NB4 (cell line): ENCODE measurements at regions not wholly inside any gene's neighbourhood (a gene's known extent, or its start where the extent isn't known, plus 50 kb on each side); places are given as distances from the start of the nearest gene placed in this dataset.

Experiments
- DNase-seq: peaks from one replicate; pipeline ENCODE4 v3.0.0; 2010; ENCODE audit warnings: low read depth
- H3K4me3 ChIP-seq: one replicate; pipeline ENCODE4 v1.5.1; 2011; ENCODE audit warnings: mild to moderate bottlenecking, low read depth, low read length, moderate library complexity
- MYC ChIP-seq: IDR thresholded peaks from 2 replicates; pipeline ENCODE4 v1.6.1; 2011; ENCODE audit warnings: low read depth, low read length
- POLR2A ChIP-seq: IDR thresholded peaks from 2 replicates; pipeline ENCODE4 v1.6.1; 2011; ENCODE audit warnings: mild to moderate bottlenecking; ENCODE audit not compliant: insufficient read length; ENCODE audit errors: extremely low read depth
- TF ChIP-seq, protein P1 (sequence below): IDR thresholded peaks from 2 replicates; pipeline ENCODE4 v1.6.1; 2011; ENCODE audit warnings: low read depth, low read length
- TF ChIP-seq, protein P2 (sequence below): IDR thresholded peaks from one replicate; pipeline ENCODE4 v1.5.1; 2012; ENCODE audit warnings: low read depth, low read length

DNA sequence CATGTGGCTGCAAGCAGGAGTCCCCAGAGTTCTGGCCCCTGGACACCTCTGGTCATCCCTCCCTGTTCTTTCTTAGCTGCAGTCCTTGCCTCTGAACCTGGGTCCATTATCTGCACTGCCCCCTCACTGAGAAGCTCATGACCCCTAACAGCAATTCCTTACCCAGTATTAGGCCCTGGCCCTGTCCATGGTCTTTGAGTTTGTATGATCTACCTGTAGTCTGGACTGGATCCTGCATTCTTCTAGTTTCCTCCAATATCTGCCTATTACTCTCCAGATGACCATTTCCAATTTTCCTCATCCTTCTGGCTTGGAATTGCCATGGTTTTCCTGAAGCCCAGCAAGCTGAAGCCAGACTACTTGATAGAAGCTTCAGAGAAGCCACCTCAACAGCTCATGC is 302.4 kb upstream of the HS6ST1 start:
- TF ChIP-seq POLR2A (no peak), MYC (no peak)
- TF ChIP-seq, protein P1, sequence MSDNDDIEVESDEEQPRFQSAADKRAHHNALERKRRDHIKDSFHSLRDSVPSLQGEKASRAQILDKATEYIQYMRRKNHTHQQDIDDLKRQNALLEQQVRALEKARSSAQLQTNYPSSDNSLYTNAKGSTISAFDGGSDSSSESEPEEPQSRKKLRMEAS: no peak
- TF ChIP-seq, protein P2, sequence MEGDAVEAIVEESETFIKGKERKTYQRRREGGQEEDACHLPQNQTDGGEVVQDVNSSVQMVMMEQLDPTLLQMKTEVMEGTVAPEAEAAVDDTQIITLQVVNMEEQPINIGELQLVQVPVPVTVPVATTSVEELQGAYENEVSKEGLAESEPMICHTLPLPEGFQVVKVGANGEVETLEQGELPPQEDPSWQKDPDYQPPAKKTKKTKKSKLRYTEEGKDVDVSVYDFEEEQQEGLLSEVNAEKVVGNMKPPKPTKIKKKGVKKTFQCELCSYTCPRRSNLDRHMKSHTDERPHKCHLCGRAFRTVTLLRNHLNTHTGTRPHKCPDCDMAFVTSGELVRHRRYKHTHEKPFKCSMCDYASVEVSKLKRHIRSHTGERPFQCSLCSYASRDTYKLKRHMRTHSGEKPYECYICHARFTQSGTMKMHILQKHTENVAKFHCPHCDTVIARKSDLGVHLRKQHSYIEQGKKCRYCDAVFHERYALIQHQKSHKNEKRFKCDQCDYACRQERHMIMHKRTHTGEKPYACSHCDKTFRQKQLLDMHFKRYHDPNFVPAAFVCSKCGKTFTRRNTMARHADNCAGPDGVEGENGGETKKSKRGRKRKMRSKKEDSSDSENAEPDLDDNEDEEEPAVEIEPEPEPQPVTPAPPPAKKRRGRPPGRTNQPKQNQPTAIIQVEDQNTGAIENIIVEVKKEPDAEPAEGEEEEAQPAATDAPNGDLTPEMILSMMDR: no peak
- H3K4me3 ChIP-seq: no peak overlapping the region
- DNase-seq: no peak

DNA sequence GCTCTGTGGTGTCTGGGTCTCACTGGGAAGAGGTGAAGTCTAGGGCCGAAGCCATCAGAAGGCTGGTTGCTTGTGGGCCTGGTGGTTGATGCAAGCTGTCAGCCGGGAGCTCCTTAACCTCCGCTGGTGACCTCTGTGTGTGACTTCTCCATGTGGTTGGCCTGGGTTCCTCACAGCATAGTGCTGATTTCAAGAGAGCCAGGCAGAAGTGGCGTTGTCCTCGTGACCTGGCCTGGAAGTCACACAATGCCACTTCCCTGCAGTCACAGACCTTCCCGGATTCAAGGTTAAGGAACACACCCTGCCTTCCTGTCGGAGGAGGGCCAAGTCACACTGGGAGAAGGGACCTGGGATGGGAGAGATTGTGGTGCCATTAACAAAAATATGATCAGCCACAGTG is 303.7 kb upstream of the HS6ST1 start:
- peak; percentile 27 for DNase-seq
- no peak overlapping the region for H3K4me3 ChIP-seq
- TF ChIP-seq MYC (no peak), POLR2A (no peak)
- TF ChIP-seq, protein P2: no peak
- TF ChIP-seq, protein P1: no peak

DNA sequence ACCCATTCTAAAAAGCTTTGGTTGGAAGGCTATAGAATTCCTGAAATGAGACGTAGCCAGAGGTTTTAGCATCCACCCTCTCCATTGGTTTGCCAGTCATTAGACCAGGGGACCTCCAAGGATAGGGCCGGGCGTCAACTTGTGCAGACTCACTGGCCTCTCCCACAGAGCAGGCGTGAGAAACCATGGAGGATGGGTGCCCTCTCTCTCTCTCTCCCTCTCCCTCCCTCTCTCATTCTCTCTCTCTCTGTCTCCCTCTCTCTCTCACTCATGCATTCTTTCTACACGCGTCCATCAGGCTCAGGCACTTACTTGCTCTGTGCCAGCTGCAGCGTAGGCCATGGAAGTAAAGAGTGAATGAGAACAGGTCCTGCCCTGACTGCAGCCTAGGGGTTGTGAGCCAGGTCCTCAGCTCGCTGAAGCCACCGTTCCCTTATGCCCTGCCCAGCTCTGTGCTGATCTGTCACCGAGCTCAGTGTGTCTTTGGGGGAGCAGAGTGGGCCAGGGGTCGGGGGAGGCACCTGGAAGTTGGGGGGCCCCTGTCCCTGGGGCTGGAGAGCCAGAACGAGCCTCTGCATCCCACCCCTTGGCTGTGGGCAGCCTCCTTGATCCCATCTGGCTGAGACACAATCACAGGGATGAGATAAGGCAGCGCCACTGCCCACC is 304.4 kb upstream of the HS6ST1 start:
- TF ChIP-seq POLR2A (no peak), MYC (no peak)
- TF ChIP-seq, protein P1: no peak
- TF ChIP-seq, protein P2: no peak
- no peak for DNase-seq
- no peak overlapping the region for H3K4me3 ChIP-seq

DNA sequence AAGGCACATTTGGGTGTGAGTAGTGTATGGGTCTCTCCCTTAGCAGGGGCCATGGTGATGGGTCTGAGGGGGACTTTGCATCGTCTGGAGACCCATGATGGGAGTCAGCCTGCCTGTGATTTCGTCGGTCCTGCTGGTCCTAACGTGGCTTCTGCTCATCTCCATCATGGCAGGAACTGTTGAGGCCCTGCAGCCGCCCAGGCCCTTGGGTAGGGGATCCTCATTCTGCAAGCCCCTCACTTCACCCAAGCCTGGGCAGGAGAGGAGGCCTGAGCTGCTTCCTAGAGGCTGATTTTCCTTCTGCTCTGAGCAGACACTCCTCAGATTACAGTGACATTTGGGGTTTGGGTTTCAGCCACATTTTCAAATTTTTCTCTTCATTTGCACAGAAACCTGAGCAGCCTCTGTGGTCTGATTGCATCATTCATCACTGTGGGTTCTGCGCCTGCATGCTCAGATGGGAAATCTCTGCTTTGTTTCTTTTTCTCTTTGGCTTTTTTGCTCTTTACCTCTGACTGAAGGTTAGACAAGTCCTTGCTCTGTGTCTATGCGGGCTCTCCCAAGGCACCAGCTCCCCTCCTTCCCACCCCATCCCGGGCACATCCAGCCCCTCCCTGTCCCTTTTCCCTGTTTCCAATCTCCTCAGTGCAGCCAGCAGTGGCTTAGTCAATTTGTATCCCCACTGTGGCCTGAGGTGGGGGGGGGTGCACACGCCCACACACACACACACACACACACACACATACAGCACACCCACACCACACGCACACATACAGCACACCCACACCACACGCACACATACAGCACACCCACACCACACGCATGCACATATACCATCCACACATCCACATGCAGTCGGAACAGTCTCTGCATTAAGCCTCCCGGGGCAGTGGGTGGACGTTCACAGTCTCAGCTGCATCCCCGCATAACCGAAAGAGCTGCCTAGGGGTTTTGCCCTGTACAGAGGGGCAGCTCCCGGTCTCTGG is 305.4 kb upstream of the HS6ST1 start:
- peak; percentile 76 for DNase-seq

DNA sequence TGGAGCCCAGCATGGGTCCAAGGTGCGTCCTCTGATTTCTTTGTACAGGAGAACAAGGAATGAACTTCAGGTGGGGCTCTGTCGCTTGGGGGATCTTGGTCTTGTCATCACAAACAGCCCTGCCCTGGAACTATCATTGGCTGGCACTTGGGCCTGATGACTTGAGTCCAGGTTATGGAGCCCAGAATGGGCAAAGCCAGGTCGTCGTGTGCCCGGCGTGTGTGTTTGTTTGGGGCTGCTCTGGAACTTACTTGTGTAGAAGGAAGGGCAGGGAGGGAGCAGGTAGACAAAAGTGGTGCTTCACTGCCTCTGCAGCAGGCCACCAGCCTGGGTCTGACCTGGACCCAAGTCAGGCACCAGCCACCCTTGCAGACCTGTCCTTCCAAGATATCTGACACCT is 306.3 kb upstream of the HS6ST1 start:
- TF ChIP-seq POLR2A (no peak), MYC (no peak)
- TF ChIP-seq, protein P2: no peak
- TF ChIP-seq, protein P1: no peak
- DNase-seq: no peak
- H3K4me3 ChIP-seq: no peak overlapping the region

More for the DNA sequence above, 305.4 kb upstream of the HS6ST1 start:
- TF ChIP-seq MYC: peak; percentile 63
- TF ChIP-seq, protein P1: 0 out of 2 replicates have a peak, but pooled peaks have one; percentile 16
- TF ChIP-seq, protein P2: no peak
- TF ChIP-seq POLR2A: no peak
- no peak overlapping the region for H3K4me3 ChIP-seq
